ENCODE measurements at regions not wholly inside any gene's neighbourhood (a gene's known extent, or its start where the extent isn't known, plus 50 kb on each side); places are given as distances from the start of the nearest gene placed in this dataset.

DNA sequence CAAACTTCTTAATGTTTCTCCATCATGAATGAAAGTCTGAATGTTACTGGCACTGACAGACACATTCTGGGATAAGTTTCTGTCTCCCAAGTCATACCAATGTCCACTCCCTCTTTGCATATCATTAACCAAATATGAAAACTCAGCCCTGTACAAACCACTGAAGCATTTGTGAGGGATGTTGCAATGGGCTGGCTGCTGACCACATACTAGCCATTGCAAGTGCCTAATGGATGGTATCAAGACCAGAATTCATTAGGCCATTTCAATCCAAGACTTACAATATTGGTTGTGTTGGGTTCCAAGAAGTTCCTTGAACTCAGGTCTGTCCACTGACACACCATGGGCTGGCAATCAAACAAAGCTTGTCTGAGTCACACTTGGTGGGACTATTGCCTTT lies 73.8 kb downstream of the CBLN2 start:
- no peak for TF ChIP-seq POLR2A (IDR thresholded peaks at IDR 0.05)
- TF ChIP-seq, protein P1, sequence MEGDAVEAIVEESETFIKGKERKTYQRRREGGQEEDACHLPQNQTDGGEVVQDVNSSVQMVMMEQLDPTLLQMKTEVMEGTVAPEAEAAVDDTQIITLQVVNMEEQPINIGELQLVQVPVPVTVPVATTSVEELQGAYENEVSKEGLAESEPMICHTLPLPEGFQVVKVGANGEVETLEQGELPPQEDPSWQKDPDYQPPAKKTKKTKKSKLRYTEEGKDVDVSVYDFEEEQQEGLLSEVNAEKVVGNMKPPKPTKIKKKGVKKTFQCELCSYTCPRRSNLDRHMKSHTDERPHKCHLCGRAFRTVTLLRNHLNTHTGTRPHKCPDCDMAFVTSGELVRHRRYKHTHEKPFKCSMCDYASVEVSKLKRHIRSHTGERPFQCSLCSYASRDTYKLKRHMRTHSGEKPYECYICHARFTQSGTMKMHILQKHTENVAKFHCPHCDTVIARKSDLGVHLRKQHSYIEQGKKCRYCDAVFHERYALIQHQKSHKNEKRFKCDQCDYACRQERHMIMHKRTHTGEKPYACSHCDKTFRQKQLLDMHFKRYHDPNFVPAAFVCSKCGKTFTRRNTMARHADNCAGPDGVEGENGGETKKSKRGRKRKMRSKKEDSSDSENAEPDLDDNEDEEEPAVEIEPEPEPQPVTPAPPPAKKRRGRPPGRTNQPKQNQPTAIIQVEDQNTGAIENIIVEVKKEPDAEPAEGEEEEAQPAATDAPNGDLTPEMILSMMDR (IDR thresholded peaks at IDR 0.05), result no peak

Measured in right lobe of liver (tissue), 4 donors.